Coronary artery (tissue), 2 donors: ENCODE measurements at regions not wholly inside any gene's neighbourhood (a gene's known extent, or its start where the extent isn't known, plus 50 kb on each side); places are given as distances from the start of the nearest gene placed in this dataset.
"Not testable (repeated sequence)": the region's sequence is repeated elsewhere in the genome, so short reads cannot be mapped to it uniquely, and the experiment has no call there.

Experiments
- DNase-seq: peaks from one replicate; pipeline ENCODE4 v3.0.0-alpha.2; 2017; ENCODE audit warnings: low spot score
- H3K27ac ChIP-seq, 2 donors: fragments of 200-600 bp; sonication (generic); one replicate each; pipeline ENCODE4 v1.5.1; 2016 to 2019
- H3K4me3 ChIP-seq: fragments of 200-600 bp; sonication (generic); 2 replicates; pipeline ENCODE4 v1.5.1; 2016; ENCODE audit warnings: mild to moderate bottlenecking, moderate library complexity
- TF ChIP-seq, protein P1 (sequence below): fragments of 200-600 bp; sonication (generic); IDR thresholded peaks from one replicate; pipeline ENCODE4 v1.5.1; 2019; ENCODE audit warnings: antibody characterized with exemption

DNA sequence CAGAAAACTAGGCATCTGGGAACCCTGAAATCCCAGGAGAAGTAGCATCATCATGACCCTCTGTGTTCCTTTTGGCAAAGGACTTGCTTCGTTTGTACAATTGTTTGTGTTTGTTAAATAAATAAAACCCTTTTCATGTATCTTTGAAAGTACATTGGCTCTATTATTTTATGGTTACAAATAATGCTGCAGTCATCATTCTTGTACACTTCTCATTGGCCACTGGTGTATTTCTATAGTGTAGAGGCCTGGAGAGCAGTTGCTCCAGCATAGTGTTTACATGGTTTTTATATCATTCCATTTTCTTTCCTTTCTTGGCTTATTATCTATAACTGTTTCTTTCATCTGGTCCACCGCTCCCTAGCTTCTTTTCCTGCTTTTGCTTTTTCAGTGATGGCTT lies 253.3 kb downstream of the FAM72C start:
- no peak for DNase-seq
- Histone ChIP-seq H3K4me3 (no peak overlapping the region), H3K27ac (no peak overlapping the region)
- TF ChIP-seq, protein P1, sequence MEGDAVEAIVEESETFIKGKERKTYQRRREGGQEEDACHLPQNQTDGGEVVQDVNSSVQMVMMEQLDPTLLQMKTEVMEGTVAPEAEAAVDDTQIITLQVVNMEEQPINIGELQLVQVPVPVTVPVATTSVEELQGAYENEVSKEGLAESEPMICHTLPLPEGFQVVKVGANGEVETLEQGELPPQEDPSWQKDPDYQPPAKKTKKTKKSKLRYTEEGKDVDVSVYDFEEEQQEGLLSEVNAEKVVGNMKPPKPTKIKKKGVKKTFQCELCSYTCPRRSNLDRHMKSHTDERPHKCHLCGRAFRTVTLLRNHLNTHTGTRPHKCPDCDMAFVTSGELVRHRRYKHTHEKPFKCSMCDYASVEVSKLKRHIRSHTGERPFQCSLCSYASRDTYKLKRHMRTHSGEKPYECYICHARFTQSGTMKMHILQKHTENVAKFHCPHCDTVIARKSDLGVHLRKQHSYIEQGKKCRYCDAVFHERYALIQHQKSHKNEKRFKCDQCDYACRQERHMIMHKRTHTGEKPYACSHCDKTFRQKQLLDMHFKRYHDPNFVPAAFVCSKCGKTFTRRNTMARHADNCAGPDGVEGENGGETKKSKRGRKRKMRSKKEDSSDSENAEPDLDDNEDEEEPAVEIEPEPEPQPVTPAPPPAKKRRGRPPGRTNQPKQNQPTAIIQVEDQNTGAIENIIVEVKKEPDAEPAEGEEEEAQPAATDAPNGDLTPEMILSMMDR, result no peak

DNA sequence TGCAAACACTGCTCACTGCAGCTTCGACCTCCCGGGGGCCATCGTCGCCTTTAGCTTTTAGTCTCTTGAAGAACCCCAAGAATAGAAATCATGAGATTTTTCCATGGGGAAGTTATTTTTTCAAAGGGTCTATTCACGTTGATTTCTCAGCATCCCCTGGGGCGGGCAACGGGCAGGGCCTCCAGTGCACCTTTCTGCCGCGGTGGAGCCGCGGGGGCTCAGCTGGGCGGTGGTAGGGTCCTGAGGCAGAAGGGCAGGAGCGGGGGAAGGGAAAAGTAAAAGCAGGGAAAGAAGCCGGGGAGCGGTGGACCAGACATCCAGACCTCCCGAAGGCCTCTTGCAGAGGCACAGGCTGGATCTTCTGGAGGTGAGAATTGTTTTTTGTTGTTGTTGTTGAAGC lies 253.8 kb downstream of the FAM72C start:
- DNase-seq, result no peak
- no peak overlapping the region for H3K27ac ChIP-seq
- TF ChIP-seq, protein P1, result no peak
- no peak overlapping the region for H3K4me3 ChIP-seq

DNA sequence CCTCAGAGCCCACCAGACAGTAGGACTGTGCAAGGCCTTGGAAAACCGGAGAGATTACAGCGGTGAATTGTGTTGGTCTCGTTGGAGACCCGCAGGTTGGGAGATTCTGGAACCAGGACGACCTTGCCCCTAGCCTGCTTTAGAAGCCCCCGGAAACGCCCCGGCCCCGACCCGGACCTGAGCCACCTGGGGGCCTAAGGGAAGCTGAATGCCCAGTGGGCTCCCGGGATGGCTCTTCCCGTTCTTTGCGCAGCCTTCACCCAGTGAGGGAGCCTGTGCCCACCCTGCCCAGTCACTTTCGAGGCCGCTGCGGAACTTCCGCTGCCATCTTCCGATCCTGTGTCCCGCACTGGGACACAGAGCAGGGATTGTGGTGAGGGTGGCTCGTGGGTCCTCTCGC lies 254.4 kb downstream of the FAM72C start:
- TF ChIP-seq, protein P1, result no peak

DNA sequence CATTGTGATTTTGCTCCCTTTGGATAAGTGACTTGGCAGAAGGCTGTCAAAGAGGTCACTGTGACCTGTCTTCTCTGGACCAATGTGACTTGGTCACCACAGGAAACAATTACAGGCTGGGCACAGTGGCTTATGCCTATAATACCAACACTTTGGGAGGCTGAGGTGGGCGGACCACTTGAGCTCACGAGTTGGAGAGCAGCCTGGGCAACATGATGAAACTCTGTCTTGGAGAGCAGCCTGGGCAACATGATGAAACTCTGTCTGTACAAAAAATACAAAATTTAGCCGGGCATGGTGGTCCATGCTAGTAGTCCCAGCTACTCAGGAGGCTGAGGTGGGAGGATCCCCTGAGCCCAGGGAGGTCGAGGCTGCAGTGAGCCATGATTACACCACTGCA lies 256.9 kb downstream of the FAM72C start:
- not testable (repeated sequence) for H3K4me3 ChIP-seq, H3K27ac ChIP-seq, DNase-seq

More for the DNA sequence above, 254.4 kb downstream of the FAM72C start:
- DNase-seq, result no peak
- H3K4me3 ChIP-seq, result no peak overlapping the region
- H3K27ac ChIP-seq, result no peak overlapping the region

DNA sequence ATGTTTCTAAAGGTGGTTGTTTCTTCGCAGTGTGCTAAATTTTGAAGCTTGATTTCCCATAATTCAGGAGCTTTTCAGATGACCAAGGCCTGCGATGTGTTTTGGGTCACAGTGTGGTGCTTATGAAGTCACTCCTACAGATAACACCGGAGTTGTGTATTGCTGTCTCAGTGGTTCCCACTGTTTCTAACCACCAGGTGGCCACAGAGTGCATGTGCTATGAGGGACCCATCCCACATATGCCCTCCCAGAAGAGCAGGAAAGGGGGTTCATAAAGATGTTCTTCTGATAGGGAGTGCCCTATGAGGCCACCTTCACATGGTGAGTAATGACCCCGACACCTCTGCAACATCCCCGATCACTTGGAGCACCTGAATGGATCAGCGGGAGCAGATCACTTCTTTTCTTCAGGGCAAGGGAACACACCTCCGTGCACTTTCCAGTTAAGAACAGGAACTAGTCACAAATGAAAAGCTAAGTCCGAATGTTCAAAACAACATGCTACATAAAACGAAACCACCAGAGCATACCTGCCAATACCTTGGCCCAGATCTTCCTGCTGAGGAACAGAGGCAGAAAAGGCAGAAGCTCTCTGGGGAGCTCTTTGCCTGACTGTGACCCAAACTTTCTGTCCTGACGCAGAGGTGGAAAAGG lies 262.1 kb downstream of the FAM72C start:
- H3K27ac ChIP-seq, DNase-seq, H3K4me3 ChIP-seq: not testable (repeated sequence)

DNA sequence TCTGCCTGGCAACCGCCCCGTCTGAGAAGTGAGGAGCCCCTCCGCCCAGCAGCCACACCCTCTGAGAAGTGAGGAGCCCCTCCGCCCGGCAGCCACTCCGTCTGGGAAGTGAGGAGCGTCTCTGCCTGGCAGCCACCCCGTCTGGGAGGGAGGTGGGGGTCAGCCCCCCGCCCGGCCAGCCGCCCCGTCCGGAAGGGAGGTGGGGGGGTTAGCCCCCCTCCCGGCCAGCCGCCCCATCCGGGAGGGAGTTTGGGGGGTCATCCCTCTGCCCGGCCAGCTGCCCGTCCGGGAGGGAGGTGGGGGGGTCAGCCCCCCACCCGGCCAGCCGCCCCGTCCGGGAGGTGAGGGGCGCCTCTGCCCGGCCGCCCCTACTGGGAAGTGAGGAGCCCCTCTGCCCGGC lies 269.0 kb downstream of the FAM72C start:
- not testable (repeated sequence) for H3K27ac ChIP-seq, H3K4me3 ChIP-seq, DNase-seq

DNA sequence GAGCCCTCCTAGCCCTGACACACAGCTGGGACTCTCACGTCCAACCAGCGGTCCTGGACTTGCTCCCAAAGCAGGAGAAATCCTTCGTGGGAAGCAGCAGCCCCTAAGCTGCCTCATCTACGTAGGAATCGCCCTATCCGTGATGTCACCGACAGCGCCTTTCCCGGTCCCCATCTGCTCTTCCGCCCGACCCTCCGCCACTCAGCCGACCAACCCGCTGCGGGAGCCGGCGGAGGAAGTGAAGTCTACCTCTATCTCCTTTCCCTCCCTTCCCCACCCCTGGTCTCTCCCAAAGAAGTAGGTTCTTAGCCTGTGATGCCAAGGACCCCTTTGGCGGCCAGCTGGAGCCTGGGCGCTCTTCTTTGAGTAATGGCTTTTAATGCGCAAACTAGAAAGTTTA lies 272.1 kb downstream of the FAM72C start:
- Histone ChIP-seq H3K4me3 (peak overlapping the region; percentile 60), H3K27ac (no peak overlapping the region)
- no peak for DNase-seq
- TF ChIP-seq, protein P1, result no peak

DNA sequence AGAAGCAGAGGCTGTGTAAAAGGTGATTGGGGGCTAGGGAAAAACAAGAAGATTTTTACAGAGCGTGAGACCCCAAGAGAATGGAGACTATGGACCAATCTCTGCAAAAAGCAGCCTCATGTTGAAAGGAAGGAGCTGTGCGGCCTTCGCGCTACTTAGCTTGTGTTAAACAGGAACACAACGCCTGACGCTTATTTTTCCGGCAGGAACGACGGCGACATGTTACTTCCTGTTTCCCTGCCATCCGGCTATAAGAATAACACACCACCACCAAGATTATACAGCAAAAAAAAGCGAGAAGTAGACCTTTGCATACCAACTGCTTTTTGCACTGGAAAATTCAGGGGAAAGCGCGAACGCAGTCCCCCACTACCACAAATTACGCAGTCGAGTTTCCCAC lies 272.7 kb downstream of the FAM72C start:
- no peak for DNase-seq
- H3K4me3 ChIP-seq, result peak overlapping the region; percentile 60
- peak overlapping the region in 1 of 2 donors; percentile 11 for H3K27ac ChIP-seq
- TF ChIP-seq, protein P1, result no peak

DNA sequence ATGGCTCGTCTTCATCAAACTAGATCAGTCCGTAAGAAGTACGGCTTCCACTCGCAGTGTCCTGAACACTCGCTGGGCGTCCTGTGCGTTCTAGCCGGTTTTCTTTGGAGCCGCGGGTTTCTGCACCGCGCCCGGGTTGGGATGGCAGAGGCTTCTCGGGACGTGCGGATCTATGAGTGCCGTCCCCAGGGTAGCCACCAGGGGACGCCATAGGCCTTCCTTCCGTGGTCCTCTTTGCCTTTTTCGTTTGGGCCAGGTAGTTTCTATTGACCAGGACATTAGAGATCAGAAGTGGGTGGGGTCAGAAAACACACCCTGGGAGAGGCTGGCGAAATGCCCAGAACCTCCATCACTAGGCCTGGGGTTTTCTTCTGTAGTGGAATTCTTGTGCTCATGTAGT lies 273.8 kb downstream of the FAM72C start:
- no peak for DNase-seq
- H3K4me3 ChIP-seq, result no peak overlapping the region
- H3K27ac ChIP-seq, result no peak overlapping the region
- TF ChIP-seq, protein P1, result no peak
